SK-N-MC (cell line): ENCODE measurements at regions not wholly inside any gene's neighbourhood (a gene's known extent, or its start where the extent isn't known, plus 50 kb on each side); places are given as distances from the start of the nearest gene placed in this dataset.

Source experiments
- EZH2 ChIP-seq: fragments of 200-600 bp; sonication (generic); IDR thresholded peaks from one replicate; pipeline ENCODE4 v1.6.1; 2017; ENCODE audit warnings: antibody characterized with exemption
- POLR2AphosphoS5 ChIP-seq: IDR thresholded peaks from 2 replicates; pipeline ENCODE4 v1.6.1; 2012; ENCODE audit warnings: mild to moderate bottlenecking, low read depth, low read length, borderline replicate concordance

DNA sequence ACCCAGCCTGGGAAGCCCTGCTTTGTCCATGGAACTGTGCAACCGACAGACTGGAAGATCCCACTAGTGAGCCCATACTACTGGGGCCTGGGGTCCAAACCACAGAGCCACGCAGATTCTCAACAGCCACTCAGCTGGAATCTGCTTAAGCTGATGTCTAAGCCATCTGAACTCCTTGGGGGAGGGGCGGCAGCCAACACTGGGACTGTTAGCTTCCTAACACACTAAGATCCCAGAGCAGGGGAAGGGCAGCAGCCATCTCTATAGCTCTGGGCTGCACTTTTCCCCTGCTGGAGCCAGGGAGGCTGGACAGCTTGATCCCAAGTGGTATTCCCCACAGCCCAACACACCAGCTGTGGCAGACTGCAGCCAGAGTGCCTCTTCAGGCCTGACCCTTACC lies 118.3 kb downstream of the RPRM start:
- TF ChIP-seq EZH2 (no peak), POLR2AphosphoS5 (no peak)
